HG03457 (cell line): ENCODE measurements at regions not wholly inside any gene's neighbourhood (a gene's known extent, or its start where the extent isn't known, plus 50 kb on each side); places are given as distances from the start of the nearest gene placed in this dataset.

Source experiments
- ATAC-seq: cut with Tn5 transposase; IDR thresholded peaks from one replicate; pipeline ENCODE4 v1.9.1; 2021; ENCODE audit warnings: moderate number of reproducible peaks; ENCODE audit not compliant: unreplicated experiment

DNA sequence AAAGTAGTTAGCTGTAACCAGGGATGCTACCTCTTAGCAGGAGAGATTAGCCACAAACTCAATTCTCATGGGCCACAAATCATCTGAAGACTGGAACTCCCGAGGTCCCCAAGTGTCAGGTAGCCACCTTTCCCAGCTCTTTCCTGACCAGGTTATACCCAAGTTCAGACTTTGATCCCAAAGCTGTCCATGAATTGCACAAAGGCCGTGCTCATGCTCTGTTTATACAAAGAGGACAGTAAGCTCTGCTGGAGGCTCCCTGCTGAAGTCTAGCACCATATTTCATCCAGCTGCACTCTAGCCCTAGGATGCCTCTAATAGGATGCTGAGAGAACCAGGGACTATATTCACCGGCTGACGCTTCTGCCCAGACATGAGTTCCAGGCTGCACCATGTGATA lies 271.0 kb upstream of the ADAMTSL1 start:
- no peak for ATAC-seq

- no peak for ATAC-seq
Observed at GRCh38 chr9:18207735-18208134, 266.2 kb upstream of the ADAMTSL1 start.

DNA sequence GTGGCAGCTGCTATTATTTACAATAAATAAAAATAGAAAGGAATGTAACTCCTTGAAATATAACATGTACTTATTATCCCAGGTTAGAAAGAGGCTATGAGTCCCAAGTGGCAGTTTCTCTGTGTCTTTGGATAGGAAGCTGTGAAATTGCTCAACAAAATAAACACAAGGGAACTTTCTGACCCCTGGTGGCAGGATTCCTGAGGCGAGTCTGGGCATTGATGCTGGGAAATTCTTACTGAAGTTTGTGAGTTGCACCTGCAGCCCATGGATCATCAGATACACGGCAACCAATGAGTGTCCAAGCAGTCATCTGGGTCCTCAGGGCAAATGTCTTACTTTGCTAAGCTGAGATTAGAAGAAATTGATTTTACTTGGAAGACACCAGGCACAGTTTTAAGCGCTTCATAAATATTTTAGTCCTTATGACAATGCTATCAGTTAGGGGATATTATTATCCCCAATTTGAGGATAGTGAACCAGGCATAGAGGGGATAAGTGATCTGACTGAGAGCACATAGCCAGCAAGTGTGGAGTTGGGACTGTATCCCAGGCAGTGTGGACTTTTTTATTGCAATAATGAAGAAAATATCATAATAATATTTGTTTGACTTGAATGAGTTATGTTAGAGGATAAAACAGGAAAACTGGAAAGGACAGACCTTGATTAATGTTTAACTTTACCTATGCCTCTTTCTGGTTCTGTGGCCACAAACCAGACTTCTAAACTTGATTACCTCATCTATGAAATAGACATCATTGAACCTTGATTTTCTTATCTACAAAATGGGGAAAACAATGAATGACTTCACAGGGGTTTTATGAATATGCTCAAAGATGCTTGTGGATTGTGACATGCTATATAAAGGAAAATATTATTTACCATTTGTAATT lies 265.5 kb upstream of the ADAMTSL1 start:
- ATAC-seq = no peak

DNA sequence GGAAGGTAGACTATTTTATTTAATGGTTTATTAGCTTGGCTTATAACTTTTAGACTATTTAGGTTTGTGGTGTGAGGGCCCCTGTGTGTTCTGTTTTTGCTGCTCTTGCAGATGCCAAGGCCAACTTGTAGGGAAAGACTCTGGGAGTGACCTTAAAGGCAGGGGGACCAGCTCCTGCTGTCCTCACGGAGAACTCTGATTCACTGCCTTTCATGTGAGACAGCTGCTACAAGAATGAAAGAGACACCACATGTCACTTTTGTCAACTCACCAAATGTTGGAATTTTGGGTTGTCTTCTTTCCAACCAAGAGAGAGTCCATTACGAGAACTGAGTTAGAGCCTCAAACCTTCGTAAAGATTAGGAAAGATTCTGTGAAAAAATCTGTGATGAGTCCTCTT lies 258.3 kb upstream of the ADAMTSL1 start:
- ATAC-seq = no peak

DNA sequence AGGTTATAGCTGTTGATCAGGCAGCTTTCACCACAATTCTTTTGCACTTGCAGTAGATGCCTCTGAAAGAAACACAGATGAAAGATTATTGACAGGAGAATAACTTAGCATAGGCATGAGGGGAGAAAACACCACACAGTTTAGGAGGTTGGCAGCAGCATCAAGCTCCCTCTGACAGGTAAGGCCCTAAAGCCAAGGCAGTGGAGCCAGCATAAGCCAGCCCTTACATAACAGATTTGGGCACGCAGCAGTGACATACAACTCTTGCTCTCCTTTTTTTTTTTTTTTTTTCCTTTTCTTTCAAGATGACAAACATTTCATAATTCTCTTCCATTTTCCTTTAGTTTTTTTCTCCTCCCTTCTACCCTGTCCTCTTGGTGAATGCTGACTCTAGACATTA lies 257.6 kb upstream of the ADAMTSL1 start:
- ATAC-seq = no peak

DNA sequence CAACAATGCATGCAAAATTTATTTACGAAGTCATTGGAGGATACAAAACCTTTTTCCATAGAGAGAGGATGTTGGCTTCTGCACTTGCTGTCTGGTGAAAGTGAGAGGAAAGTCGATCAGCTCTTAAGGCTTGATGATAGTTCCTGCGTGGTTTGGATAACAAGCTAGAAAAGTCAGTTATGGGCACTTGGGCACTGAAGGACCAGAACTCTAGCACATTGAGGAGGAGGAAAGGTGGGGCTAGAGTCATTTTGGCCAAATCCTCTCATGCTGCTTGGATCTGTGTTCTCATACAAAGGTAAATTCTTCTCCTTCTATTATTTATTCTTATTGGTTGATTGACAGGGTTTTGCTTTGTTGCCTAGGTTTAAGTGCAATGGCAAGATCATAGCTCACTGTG lies 245.9 kb upstream of the ADAMTSL1 start:
- ATAC-seq = no peak

DNA sequence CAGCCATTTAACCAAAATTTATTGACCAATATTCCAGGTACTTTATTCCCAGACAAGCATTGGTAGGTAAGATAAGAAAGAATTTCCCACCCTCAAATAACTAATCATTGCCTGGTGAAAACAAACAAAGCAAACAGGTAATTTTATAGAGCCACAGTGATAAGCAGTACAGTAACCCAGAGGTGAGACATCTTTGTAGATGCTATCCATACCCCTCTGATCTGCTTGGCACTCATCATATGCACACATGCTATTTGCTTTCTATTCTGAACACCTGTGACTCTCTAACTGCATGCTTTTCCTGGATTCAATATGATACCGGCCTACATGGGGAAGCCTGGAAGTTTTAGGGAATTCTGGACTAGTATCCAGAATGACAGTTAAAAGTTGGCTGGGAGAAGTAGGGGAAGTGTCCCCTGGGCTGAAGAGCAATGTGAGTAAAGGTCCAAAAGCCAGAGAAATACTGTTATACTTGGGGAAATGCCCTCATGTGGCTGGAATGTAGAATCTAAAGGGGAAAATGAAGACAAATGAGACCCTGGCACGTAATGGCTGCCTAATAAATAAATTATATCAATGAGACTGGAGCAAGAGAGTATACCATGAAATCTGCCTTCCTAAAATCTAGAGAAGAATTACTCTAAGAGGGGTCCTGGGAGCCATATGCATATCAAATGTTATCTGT lies 243.8 kb upstream of the ADAMTSL1 start:
- no peak for ATAC-seq

DNA sequence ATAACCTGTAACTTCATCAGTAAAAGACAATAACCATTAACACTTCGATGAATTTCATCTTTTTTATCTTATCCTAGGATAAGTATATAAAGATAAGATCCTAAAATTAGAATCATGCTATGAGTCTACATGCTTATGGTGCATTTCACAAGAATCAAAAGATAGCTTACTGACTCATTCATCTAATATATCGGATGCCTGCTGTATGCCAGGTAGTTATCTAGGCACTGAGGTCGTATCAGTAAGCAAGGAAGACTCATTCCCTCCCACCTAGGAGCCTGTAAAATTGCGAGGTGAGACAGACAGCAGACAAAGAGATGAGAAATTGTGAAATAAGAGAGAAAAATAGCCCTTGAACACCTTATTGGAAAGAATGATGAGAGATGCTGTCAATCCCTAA lies 240.6 kb upstream of the ADAMTSL1 start:
- ATAC-seq = no peak

DNA sequence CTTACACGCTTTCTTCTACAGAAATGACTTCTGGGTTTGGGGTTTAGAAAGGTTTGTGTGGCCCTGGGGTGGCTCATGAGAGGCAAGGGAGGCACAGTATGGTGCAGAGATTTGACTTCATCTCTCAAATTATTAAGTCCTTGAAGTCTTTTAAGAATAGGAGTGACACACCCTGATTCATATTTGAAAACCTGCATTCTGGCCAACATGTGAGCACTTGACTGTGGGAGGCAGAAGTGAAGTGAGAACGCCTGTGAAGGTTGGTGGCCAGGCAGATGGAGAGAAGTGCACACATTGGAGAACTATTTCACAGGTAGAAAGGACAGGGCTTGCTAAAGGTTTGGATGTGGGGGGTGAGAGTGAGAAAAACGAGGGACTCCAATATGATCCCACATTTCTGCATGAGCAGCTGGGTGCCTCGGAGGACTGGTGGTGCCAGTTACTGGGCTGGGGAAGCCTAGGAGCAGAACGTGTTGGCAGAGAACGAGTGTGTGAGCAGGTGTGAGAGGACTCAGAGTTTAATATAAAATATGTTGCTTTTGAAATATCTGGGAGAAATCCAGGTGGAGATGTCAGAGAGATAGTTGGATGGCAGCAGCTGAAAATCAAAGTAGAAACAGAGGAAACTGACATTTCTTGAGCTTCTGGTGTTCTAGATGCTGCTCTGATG lies 240.0 kb upstream of the ADAMTSL1 start:
- ATAC-seq = no peak

DNA sequence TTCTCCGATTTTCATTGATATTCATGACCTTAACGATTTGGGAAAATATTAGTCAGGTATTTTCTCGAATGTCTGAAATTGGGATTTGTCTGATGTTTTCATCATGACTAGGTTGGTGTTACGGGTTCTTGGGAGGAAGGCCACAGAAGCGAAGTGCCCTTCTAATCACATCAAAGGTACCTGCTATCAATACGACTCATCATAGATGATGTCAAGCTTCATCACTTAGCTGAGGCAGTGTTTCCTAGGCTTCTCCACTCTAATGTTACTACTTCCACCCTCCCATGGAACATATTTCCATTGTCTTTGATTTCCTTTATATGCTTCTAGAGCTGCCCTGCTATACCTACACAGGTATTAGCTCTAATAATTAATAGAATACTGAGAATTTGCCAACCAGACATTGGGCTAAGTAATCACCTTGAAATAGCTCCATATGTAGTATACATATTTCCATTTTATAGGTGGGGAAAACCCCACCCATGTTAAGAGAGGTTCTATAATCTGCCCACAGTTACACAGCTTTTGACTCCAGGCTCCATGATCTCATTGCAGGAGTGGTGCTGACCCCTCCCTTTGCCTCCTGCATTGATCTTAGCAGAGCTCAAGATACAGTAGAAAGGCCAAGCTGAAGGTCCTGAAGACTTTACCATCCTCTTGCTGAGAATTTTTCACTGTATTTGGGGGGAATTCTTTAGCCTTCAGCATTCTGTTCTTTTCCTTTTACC lies 238.6 kb upstream of the ADAMTSL1 start:
- no peak for ATAC-seq

GRCh38 chr9:18236336-18236735 lies 237.6 kb upstream of the ADAMTSL1 start:
- ATAC-seq = no peak

GRCh38 chr9:18237776-18238175 lies 236.2 kb upstream of the ADAMTSL1 start:
- no peak for ATAC-seq

GRCh38 chr9:18238254-18238653 lies 235.7 kb upstream of the ADAMTSL1 start:
- ATAC-seq = no peak

DNA sequence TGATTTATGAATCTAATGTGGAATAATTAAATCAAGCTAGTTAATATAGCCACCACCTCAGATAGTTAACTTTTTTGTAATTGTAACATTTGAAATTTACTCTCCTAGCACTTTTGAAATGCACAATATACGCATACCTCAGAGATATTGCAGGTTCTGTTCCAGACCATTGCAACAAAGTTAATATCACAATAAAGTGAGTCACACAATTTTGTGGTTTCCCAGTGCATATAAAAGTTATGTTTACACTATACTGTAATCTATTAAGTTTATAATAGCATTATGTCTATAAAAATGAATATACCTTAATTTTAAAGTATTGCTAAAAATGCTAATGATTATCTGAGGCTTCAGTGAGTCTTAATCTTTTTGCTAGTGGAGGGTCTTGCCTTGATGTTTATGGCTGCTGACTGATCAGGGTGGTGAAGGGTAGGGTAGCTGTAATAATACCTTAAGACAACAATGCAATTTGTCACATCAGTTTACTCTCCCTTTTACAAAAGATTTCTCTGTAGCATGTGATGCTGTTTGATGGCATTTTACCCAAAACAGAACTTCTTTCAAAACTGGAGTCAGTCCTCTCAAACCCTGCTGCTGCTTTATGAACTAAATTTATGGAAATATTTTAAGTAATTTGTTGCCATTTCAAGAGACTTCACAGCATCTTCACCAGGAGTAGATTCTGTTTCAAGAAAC lies 235.1 kb upstream of the ADAMTSL1 start:
- ATAC-seq = no peak

GRCh38 chr9:18240213-18240612 lies 233.7 kb upstream of the ADAMTSL1 start:
- ATAC-seq = no peak

DNA sequence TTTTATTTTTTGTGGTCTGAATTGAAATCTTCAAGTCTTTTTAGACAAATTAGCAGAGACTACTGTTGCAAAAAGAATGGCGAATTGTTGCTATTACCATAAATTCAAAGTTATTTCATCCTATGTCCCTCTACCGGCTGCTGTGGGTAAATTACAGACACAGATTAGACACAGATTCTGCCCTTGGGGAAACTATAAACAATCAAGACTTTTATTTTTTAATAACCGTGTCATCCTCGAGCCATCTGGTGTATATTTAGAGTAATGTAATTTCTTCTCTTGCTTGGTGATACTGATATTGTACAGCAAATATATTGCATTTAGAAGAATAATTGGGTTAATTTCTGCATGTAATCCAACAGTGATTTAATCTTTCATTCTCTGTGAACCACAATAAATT lies 228.0 kb upstream of the ADAMTSL1 start:
- ATAC-seq = no peak

DNA sequence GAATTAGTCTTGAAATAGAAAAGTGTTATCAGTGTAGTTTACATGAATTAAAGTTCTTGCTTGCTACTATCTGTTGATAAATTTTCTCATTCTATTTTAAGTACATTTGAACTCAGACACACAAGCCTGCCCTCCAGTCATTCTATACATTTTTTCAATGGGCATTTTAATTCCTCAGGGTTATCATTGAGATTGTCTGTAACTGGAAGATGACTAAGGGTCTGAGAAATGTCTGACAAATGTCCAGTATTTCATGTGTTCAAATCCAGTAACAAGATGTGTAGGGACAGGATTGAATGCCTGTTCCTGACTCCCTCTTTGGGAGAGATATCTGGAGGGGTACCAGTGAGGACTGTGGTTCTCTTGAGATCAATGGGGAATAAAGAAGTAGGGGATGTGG lies 223.9 kb upstream of the ADAMTSL1 start:
- no peak for ATAC-seq

DNA sequence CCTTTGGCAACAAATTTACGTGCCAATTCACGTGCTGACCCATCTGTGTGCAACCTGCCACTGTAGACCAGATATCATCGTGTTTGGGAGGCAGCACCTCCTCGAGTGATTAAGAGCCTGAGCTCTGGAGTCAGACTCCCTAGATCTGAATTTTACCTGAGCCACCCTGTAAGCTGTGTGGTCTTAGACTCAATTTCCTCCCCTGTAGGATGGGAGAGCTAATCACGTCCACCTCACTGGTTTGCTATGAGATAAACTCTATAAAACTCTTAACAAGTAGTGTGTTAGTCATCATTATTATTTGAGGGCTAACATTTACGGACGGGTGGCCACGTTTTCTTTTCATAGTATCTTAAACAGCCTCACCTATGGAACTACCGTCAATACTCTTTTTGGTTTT lies 220.0 kb upstream of the ADAMTSL1 start:
- ATAC-seq = no peak

GRCh38 chr9:18255158-18255629 lies 218.8 kb upstream of the ADAMTSL1 start:
- peak; percentile 89 for ATAC-seq

DNA sequence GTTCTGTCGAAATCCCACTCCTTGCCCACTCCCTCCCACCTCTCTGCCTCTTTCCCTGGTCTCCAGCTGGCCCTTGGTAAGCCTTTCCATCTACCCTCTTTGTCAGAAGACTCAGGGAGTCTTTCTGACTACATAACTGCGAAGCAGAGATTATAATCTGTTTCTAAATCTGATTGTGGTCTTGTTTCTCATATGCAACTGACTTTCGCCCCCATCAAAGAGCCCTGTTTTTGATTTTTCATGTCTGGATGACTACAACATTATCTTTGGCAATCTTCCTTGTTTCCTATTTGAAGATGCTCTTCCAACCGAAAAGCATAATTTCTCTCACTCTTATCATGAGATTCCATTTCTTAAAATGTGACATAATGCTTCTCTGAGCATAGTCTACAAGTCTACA lies 218.2 kb upstream of the ADAMTSL1 start:
- ATAC-seq = no peak
